ENCODE measurements at regions not wholly inside any gene's neighbourhood (a gene's known extent, or its start where the extent isn't known, plus 50 kb on each side); places are given as distances from the start of the nearest gene placed in this dataset.

DNA sequence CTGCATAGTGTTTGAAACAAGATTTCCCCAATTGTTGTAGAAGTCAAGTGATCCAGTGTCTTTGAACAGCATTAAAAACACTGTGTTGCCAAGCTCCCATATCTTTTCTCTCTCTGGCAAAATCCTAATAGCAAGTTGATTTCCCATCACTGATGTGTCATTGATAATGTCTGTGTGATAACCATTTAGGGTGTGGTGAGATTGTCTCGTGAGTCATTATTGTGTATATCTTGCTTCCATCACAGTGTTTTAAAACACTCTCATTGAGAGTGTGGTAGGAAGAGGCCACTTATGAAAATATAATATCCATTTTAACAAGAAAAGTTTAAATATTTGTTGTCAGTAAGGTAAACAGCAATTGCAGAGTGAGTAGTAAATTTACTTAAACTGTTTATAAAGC is 74.7 kb downstream of the PRORP start:
- Histone ChIP-seq H3K36me3 (no peaks in the 10 kb centered on the region), H3K27ac (peak overlapping the region in 2 of 4 donors; percentile 22 to 47), H3K4me1 (no peaks in the 10 kb centered on the region), H3K9me3 (no peaks in the 10 kb centered on the region), H3K27me3 (no peaks in the 10 kb centered on the region), H3K4me3 (no peak overlapping the region)
- TF ChIP-seq, protein P1, sequence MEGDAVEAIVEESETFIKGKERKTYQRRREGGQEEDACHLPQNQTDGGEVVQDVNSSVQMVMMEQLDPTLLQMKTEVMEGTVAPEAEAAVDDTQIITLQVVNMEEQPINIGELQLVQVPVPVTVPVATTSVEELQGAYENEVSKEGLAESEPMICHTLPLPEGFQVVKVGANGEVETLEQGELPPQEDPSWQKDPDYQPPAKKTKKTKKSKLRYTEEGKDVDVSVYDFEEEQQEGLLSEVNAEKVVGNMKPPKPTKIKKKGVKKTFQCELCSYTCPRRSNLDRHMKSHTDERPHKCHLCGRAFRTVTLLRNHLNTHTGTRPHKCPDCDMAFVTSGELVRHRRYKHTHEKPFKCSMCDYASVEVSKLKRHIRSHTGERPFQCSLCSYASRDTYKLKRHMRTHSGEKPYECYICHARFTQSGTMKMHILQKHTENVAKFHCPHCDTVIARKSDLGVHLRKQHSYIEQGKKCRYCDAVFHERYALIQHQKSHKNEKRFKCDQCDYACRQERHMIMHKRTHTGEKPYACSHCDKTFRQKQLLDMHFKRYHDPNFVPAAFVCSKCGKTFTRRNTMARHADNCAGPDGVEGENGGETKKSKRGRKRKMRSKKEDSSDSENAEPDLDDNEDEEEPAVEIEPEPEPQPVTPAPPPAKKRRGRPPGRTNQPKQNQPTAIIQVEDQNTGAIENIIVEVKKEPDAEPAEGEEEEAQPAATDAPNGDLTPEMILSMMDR (IDR thresholded peaks at IDR 0.05): no peak
- TF ChIP-seq POLR2A (IDR thresholded peaks at IDR 0.05): no peak
- DNase-seq: no peak

GRCh38 chr14:35201066-35201465 is 78.7 kb downstream of the PRORP start:
- no peaks in the 10 kb centered on the region for H3K27me3 ChIP-seq
- no peak overlapping the region for H3K4me3 ChIP-seq
- peak overlapping the region in 1 of 4 donors; percentile 4 for H3K27ac ChIP-seq
- H3K36me3 ChIP-seq: no peaks in the 10 kb centered on the region
- TF ChIP-seq, protein P1 (IDR thresholded peaks at IDR 0.05): no peak
- no peak for TF ChIP-seq POLR2A (IDR thresholded peaks at IDR 0.05)
- no peaks in the 10 kb centered on the region for H3K4me1 ChIP-seq
- no peaks in the 10 kb centered on the region for H3K9me3 ChIP-seq
- DNase-seq: peak in 1 of 3 donors; percentile 56

- no peaks in the 10 kb centered on the region for H3K9me3 ChIP-seq
- no peaks in the 10 kb centered on the region for H3K36me3 ChIP-seq
- TF ChIP-seq POLR2A (IDR thresholded peaks at IDR 0.05): no peak
- TF ChIP-seq, protein P1 (IDR thresholded peaks at IDR 0.05): no peak
- no peak overlapping the region for H3K4me3 ChIP-seq
- no peak for DNase-seq
- H3K27ac ChIP-seq: peak overlapping the region in 1 of 4 donors; percentile 19
- H3K27me3 ChIP-seq: no peaks in the 10 kb centered on the region
- no peaks in the 10 kb centered on the region for H3K4me1 ChIP-seq
These were observed 79.8 kb downstream of the PRORP start for GRCh38 chr14:35202195-35202594.

DNA sequence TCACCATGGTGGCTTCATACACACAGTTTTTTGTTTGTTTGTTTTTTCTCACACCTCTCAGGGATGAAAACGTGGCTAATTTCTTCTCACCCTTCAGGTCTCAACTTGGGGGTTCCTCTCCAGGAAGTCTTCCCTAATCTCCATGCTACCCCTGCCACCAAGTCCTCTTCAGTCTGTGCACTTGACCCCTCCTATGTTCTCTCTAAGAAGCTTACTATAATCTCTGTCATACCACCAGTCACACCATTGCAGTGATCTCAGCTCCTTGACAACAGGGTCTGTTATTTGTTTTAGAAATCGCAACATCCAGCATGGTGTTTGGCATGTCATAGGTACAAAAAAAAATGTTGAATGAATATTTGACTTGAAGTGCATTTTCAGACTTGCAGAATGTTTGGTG is 83.4 kb downstream of the PRORP start:
- Histone ChIP-seq H3K36me3 (no peaks in the 10 kb centered on the region), H3K4me3 (no peak overlapping the region), H3K4me1 (no peaks in the 10 kb centered on the region), H3K9me3 (no peaks in the 10 kb centered on the region), H3K27ac (no peak overlapping the region), H3K27me3 (no peaks in the 10 kb centered on the region)
- no peak for DNase-seq
- TF ChIP-seq, protein P1 (IDR thresholded peaks at IDR 0.05): no peak
- no peak for TF ChIP-seq POLR2A (IDR thresholded peaks at IDR 0.05)

- DNase-seq: no peak
- Histone ChIP-seq H3K4me1 (peaks cover 0 to 5% (median 0%) of the 10 kb centered on the region in 4 donors), H3K36me3 (no peaks in the 10 kb centered on the region), H3K9me3 (no peaks in the 10 kb centered on the region), H3K27ac (no peak overlapping the region), H3K27me3 (no peaks in the 10 kb centered on the region), H3K4me3 (no peak overlapping the region)
- no peak for TF ChIP-seq POLR2A (IDR thresholded peaks at IDR 0.05)
- TF ChIP-seq, protein P1 (IDR thresholded peaks at IDR 0.05): no peak
These were observed 81.1 kb upstream of the PSMA6 start for GRCh38 chr14:35211067-35211466.

Measured in Peyer's patch (tissue), 4 donors.